ENCODE measurements at regions not wholly inside any gene's neighbourhood (a gene's known extent, or its start where the extent isn't known, plus 50 kb on each side); places are given as distances from the start of the nearest gene placed in this dataset.

GRCh38 chr15:35834216-35834830 lies 288.4 kb upstream of the DPH6 start:
- no peak overlapping the region for H3K27ac ChIP-seq
- TF ChIP-seq ZFX (IDR thresholded peaks at IDR 0.05; ENCODE audit: borderline replicate concordance) (no peak), CTCF (IDR thresholded peaks at IDR 0.05) (no peak)

GRCh38 chr15:35834866-35835265 lies 288.9 kb upstream of the DPH6 start:
- no peak overlapping the region for H3K27ac ChIP-seq
- TF ChIP-seq CTCF (IDR thresholded peaks at IDR 0.05), result no peak

- H3K27ac ChIP-seq, result no peak overlapping the region
- TF ChIP-seq CTCF (IDR thresholded peaks at IDR 0.05) (no peak), ZFX (IDR thresholded peaks at IDR 0.05; ENCODE audit: borderline replicate concordance) (no peak)
Observed at GRCh38 chr15:35838424-35839111, 292.6 kb upstream of the DPH6 start.

- TF ChIP-seq ZFX (IDR thresholded peaks at IDR 0.05; ENCODE audit: borderline replicate concordance) (no peak), CTCF (IDR thresholded peaks at IDR 0.05) (no peak)
- H3K27ac ChIP-seq, result no peak overlapping the region
Observed at GRCh38 chr15:35842631-35843030, 296.7 kb upstream of the DPH6 start.

- no peak for TF ChIP-seq ZFX (IDR thresholded peaks at IDR 0.05; ENCODE audit: borderline replicate concordance)
- TF ChIP-seq CTCF (IDR thresholded peaks at IDR 0.05), result no peak
- H3K27ac ChIP-seq, result no peak overlapping the region
Observed at GRCh38 chr15:35843498-35843897, 297.5 kb upstream of the DPH6 start.

- TF ChIP-seq CTCF (IDR thresholded peaks at IDR 0.05) (no peak), ZFX (IDR thresholded peaks at IDR 0.05; ENCODE audit: borderline replicate concordance) (no peak)
Observed at GRCh38 chr15:35850284-35850683, 304.3 kb upstream of the DPH6 start.

GRCh38 chr15:35851491-35851890 lies 305.5 kb upstream of the DPH6 start:
- no peak overlapping the region for H3K27ac ChIP-seq
- TF ChIP-seq ZFX (IDR thresholded peaks at IDR 0.05; ENCODE audit: borderline replicate concordance) (no peak), CTCF (IDR thresholded peaks at IDR 0.05) (no peak)

More at GRCh38 chr15:35850284-35850683, 304.3 kb upstream of the DPH6 start:
- H3K27ac ChIP-seq, result no peak overlapping the region

All from 22Rv1 (cell line).